ENCODE measurements at regions not wholly inside any gene's neighbourhood (a gene's known extent, or its start where the extent isn't known, plus 50 kb on each side); places are given as distances from the start of the nearest gene placed in this dataset.
A peak's percentile ranks its signal among the peaks of the same experiment; 100 is the strongest.

GRCh38 chr12:107929436-107929835 lies 154.9 kb downstream of the ASCL4 start (continued):
- TF ChIP-seq ILK (tag; IDR thresholded peaks at IDR 0.05; ENCODE audit: borderline replicate concordance, low read depth): no peak
- 0 out of 4 replicates have a peak, but pooled peaks of 1 of the 2 experiments have one; percentile 15 for TF ChIP-seq FOXK2 (conservative IDR thresholded peaks at IDR 0.05 in 1 of 2, IDR thresholded peaks at IDR 0.05 in 1 of 2; ENCODE audit: low read depth in 2 of 2)
- peak; percentile 41 to 73 for TF ChIP-seq RAD21 (CRISPR knock-in tag; conservative IDR thresholded peaks at IDR 0.05 in 1 of 2, IDR thresholded peaks at IDR 0.05 in 1 of 2)
- peak; percentile 37; the same call in 1 of the 2 replicates for TF ChIP-seq DEAF1 (CRISPR knock-in tag; IDR thresholded peaks at IDR 0.05)
- TF ChIP-seq SMC3 (conservative IDR thresholded peaks at IDR 0.05; ENCODE audit: insufficient read depth, low read depth, low read length): peak; percentile 48

DNA sequence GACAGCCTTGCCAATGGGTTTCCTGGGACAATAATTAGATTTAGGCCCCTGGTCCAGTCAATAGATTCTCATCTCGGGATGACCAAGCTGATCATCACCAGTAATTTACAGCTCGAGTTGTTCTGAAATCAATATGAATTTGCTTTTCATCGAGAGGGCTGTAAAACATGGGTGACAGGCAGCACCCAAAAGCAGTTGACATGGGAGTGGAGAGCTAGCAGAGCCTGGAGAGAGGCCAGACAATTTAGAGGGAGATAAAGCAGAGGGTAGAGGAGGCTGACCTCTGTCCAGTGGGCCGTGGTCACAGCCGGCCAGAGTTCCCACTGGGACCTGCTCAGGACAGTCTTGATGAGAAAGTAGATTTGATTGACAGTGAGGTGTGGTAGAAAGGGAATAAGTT lies 157.3 kb downstream of the ASCL4 start:
- DNase-seq (ENCODE audit: extremely low read depth in 1 of 4, low spot score in 3 of 4) (no peak), FAIRE-seq (no peak), ATAC-seq (no peak)
- TF ChIP-seq ZNF24 (IDR thresholded peaks at IDR 0.05): no peak
- Histone ChIP-seq H3K9ac (ENCODE audit: insufficient read depth in 1 of 2, low read depth in 2 of 2, low read length in 2 of 2) (no peak overlapping the region), H3K9me3 (replicated peaks; ENCODE audit: control insufficient read depth, insufficient read depth, low read depth, low read length) (no peaks in the 10 kb centered on the region), H3K79me2 (ENCODE audit: control insufficient read depth, insufficient read depth, low read length) (no peaks in the 10 kb centered on the region), H3K9me1 (ENCODE audit: control insufficient read depth, insufficient read depth, low read length) (no peaks in the 10 kb centered on the region), H3K4me3 (no peak overlapping the region), H4K20me1 (replicated peaks; ENCODE audit: control insufficient read depth, insufficient read depth, low read length) (no peaks in the 10 kb centered on the region; the same call in 1 of the 2 replicates), H3K4me2 (ENCODE audit: insufficient read depth, low read length) (no peak overlapping the region), H3K27ac (ENCODE audit: extremely low read depth, low read depth, low read length) (no peak overlapping the region), H3K36me3 (ENCODE audit: control insufficient read depth, insufficient read depth, low read length) (no peaks in the 10 kb centered on the region), H3K4me1 (replicated peaks in 1 of 2; ENCODE audit: control insufficient read depth in 2 of 2, insufficient read depth in 2 of 2, low read length in 2 of 2) (no peaks in the 10 kb centered on the region), H2AFZ (ENCODE audit: low read depth, low read length) (no peak overlapping the region), H3K27me3 (ENCODE audit: control insufficient read depth in 2 of 2, insufficient read depth in 2 of 2, low read length in 2 of 2) (peaks cover 2 to 19% of the 10 kb centered on the region in 2 experiments; a peak in 2 of 5 replicates)
- intact Hi-C loops (cut with micrococcal nuclease) (no loop called here), in situ Hi-C loops (cut with MboI) (no loop called here)
- no TSS peak for BruUV-seq (replicated peaks)
- ChIA-PET POLR2A (interaction anchor here (0.6 to 1.1 kb wide), 4 partner anchors 17 to 301 kb away, joined by 3 read pairs; no protein-coding TSS in a partner anchor), CTCF (ENCODE audit: low intra/inter-chr PET ratio) (no interaction called here)
- WGBS (ENCODE audit: insufficient coverage, low coverage, missing lambda C conversion rate): 0% methylated on average over 5 of the region's 5 CpGs

Measured in K562 (cell line).